WI38 (cell line): ENCODE measurements at regions not wholly inside any gene's neighbourhood (a gene's known extent, or its start where the extent isn't known, plus 50 kb on each side); places are given as distances from the start of the nearest gene placed in this dataset.

Experiments used
- H3K4me3 ChIP-seq: 2 replicates; pipeline ENCODE4 v1.5.1; 2011; ENCODE audit warnings: low read depth, mild to moderate bottlenecking, control low read depth, low read length
- CTCF ChIP-seq: IDR thresholded peaks from 2 replicates; pipeline ENCODE4 v1.5.1; 2012; ENCODE audit warnings: low read depth, mild to moderate bottlenecking, control low read depth, low read length

- TF ChIP-seq CTCF, result no peak
- H3K4me3 ChIP-seq, result no peak overlapping the region
These were observed 643.6 kb upstream of the PTCHD4 start for GRCh38 chr6:48754641-48755040.

GRCh38 chr6:48750861-48751260 lies 639.9 kb upstream of the PTCHD4 start:
- no peak for TF ChIP-seq CTCF
- H3K4me3 ChIP-seq, result no peak overlapping the region

- no peak for TF ChIP-seq CTCF
- no peak overlapping the region for H3K4me3 ChIP-seq
These were observed 636.5 kb upstream of the PTCHD4 start for GRCh38 chr6:48747471-48747870.

- no peak for TF ChIP-seq CTCF
- no peak overlapping the region for H3K4me3 ChIP-seq
These were observed 636.0 kb upstream of the PTCHD4 start for GRCh38 chr6:48747040-48747439.

GRCh38 chr6:48744948-48745347 lies 634.0 kb upstream of the PTCHD4 start:
- no peak overlapping the region for H3K4me3 ChIP-seq
- no peak for TF ChIP-seq CTCF

GRCh38 chr6:48743738-48744137 lies 632.7 kb upstream of the PTCHD4 start:
- no peak for TF ChIP-seq CTCF

GRCh38 chr6:48736501-48737206 lies 625.7 kb upstream of the PTCHD4 start:
- no peak overlapping the region for H3K4me3 ChIP-seq
- TF ChIP-seq CTCF, result no peak

More at GRCh38 chr6:48743738-48744137, 632.7 kb upstream of the PTCHD4 start:
- no peak overlapping the region for H3K4me3 ChIP-seq
